Loucy (cell line): ENCODE measurements at regions not wholly inside any gene's neighbourhood (a gene's known extent, or its start where the extent isn't known, plus 50 kb on each side); places are given as distances from the start of the nearest gene placed in this dataset.

ENCODE experiments used
- H2AFZ ChIP-seq: fragments of 200-600 bp; sonication (generic); 2 replicates; pipeline ENCODE4 v1.6.0; 2016; ENCODE audit warnings: antibody characterized with exemption, mild to moderate bottlenecking, low read length, moderate library complexity
- H3F3A ChIP-seq: fragments of 200-600 bp; 2 replicates; pipeline ENCODE4 v1.6.0; 2016; ENCODE audit warnings: antibody characterized with exemption, low read depth, mild to moderate bottlenecking
- H3K27me3 ChIP-seq: fragments of 200-600 bp; sonication (generic); 2 replicates; pipeline ENCODE4 v1.6.1; 2014; ENCODE audit warnings: low read length, mild to moderate bottlenecking; ENCODE audit not compliant: insufficient read depth, poor library complexity, severe bottlenecking
- H3K36me3 ChIP-seq: fragments of 200-600 bp; sonication (generic); 2 replicates; pipeline ENCODE4 v1.6.1; 2016; ENCODE audit warnings: low read length; ENCODE audit not compliant: insufficient read depth
- H3K4me1 ChIP-seq: fragments of 200-600 bp; sonication (generic); 2 replicates; pipeline ENCODE4 v1.5.1; 2014; ENCODE audit warnings: low read length, mild to moderate bottlenecking; ENCODE audit not compliant: insufficient read depth, poor library complexity, severe bottlenecking
- H3K4me2 ChIP-seq: fragments of 200-600 bp; sonication (generic); 2 replicates; pipeline ENCODE4 v1.6.0; 2014; ENCODE audit warnings: antibody characterized with exemption, low read length, low read depth, mild to moderate bottlenecking; ENCODE audit not compliant: poor library complexity, severe bottlenecking
- H3K4me3 ChIP-seq: fragments of 200-600 bp; sonication (generic); 2 replicates; pipeline ENCODE4 v1.5.1; 2014; ENCODE audit warnings: low read length, mild to moderate bottlenecking, mixed read lengths; ENCODE audit not compliant: poor library complexity, severe bottlenecking
- H3K79me2 ChIP-seq: fragments of 200-600 bp; sonication (generic); 2 replicates; pipeline ENCODE4 v1.6.1; 2014; ENCODE audit warnings: low read length; ENCODE audit not compliant: insufficient read depth
- H3K9ac ChIP-seq: fragments of 200-600 bp; sonication (generic); 2 replicates; pipeline ENCODE4 v1.6.0; 2014; ENCODE audit warnings: mild to moderate bottlenecking, low read depth, low read length, moderate library complexity; ENCODE audit not compliant: poor library complexity, severe bottlenecking
- H3K9me2 ChIP-seq: fragments of 200-600 bp; sonication (generic); replicated peaks from 2 replicates; pipeline ENCODE4 v1.6.1; 2016; ENCODE audit warnings: low read depth, low read length, mixed read lengths
- H3K9me3 ChIP-seq: fragments of 200-600 bp; sonication (generic); 2 replicates; pipeline ENCODE4 v1.6.1; 2014; ENCODE audit warnings: mild to moderate bottlenecking, antibody characterized with exemption, low read length, low read depth; ENCODE audit not compliant: insufficient read depth
- H4K20me1 ChIP-seq: fragments of 200-600 bp; sonication (generic); 2 replicates; pipeline ENCODE4 v1.6.0; 2014; ENCODE audit warnings: antibody characterized with exemption, low read length, mild to moderate bottlenecking; ENCODE audit not compliant: insufficient read depth, poor library complexity, severe bottlenecking
- EZH2phosphoT487 ChIP-seq: fragments of 200-600 bp; IDR thresholded peaks from 2 replicates; pipeline ENCODE4 v1.6.1; 2018; ENCODE audit warnings: antibody characterized with exemption, mild to moderate bottlenecking, moderate library complexity, borderline replicate concordance
- TF ChIP-seq, protein P1 (sequence below): fragments of 200-600 bp; sonication (generic); conservative IDR thresholded peaks from 2 replicates; pipeline ENCODE4 v1.5.1; 2014; ENCODE audit warnings: mild to moderate bottlenecking, antibody characterized with exemption, low read length

DNA sequence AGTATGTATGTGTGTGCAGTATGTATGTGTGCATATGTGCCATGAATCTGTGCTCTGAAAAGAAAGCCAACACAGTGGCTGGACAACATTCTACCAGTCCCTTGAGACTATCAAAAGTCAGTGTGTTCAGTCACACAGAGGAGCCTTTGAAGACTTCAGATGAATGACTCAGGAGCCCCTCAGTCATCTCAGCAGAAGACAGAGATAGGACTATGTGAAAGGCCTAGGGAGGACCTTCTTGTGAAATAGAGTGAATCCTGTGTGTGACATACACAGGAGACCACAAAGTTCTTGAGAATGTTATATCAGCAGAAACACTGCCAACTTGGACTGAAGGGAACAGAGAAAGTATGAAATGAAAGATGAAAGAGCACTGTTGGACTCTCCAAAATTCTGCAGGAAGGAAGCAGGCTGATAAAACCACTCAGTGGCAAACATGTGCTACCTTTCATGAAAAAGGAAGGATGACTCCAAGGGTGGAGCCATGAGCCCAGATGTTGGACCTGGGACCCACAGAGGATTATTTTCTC lies 108.4 kb downstream of the METRNL start:
- Histone ChIP-seq H3K4me3 (no peak overlapping the region), H3F3A (no peaks in the 10 kb centered on the region), H3K79me2 (no peaks in the 10 kb centered on the region), H2AFZ (no peak overlapping the region), H3K9ac (no peak overlapping the region), H3K9me3 (peaks cover 10% of the 10 kb centered on the region; the same call in 1 of the 2 replicates), H4K20me1 (no peaks in the 10 kb centered on the region), H3K4me2 (no peak overlapping the region), H3K36me3 (no peaks in the 10 kb centered on the region), H3K4me1 (no peaks in the 10 kb centered on the region), H3K9me2 (no peaks in the 10 kb centered on the region), H3K27me3 (no peaks in the 10 kb centered on the region)
- TF ChIP-seq, protein P1, sequence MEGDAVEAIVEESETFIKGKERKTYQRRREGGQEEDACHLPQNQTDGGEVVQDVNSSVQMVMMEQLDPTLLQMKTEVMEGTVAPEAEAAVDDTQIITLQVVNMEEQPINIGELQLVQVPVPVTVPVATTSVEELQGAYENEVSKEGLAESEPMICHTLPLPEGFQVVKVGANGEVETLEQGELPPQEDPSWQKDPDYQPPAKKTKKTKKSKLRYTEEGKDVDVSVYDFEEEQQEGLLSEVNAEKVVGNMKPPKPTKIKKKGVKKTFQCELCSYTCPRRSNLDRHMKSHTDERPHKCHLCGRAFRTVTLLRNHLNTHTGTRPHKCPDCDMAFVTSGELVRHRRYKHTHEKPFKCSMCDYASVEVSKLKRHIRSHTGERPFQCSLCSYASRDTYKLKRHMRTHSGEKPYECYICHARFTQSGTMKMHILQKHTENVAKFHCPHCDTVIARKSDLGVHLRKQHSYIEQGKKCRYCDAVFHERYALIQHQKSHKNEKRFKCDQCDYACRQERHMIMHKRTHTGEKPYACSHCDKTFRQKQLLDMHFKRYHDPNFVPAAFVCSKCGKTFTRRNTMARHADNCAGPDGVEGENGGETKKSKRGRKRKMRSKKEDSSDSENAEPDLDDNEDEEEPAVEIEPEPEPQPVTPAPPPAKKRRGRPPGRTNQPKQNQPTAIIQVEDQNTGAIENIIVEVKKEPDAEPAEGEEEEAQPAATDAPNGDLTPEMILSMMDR, result no peak
- TF ChIP-seq EZH2phosphoT487, result no peak

DNA sequence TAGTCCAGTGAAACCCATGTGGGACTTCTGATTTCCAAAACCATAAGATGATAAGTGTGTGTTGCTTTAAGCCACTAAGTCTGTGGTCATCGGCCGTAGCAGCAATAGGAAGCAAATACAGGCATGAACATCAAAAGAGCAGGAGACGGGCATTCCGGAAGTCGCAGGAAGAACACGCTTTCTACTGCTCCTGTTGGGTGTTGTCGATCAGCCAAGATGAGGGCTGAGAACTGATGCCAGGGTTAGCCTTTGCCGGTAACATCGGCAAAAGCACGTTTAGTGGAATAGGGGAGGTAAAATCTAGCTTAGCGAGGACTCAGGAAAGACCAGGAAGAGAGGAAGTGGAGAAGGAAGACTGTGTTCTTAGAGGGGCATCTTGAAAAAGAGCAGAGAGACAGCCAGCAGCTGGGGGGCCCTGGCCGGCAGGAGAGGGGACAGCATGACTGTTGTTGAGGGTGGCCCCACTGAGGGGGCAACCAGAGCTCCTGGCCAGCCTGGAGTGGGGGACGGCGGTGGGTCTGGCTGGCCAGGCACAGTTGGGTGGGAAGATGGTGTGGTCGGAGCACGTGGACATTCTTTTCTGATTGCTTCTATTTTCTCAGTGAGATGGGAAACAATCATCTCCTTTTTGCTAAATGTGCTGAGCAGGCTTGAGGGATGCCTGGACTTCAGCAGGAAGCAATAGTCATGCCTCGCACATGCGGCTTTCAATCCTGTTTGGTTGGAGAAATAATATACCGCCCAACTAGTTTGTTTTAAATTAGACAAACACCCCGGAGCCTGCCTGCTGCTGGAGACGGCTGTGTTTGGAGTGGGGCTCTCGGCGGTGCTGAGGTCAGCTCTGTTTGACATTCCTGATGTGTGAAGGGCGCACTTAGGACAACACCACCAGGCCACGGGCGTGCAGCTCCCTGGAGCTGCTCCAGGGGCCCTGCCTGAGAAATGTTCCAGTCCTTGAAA lies 109.9 kb downstream of the METRNL start:
- TF ChIP-seq, protein P1, result no peak
- H2AFZ ChIP-seq, result no peak overlapping the region
- no peak overlapping the region for H3K4me3 ChIP-seq
- peaks cover 10% of the 10 kb centered on the region; the same call in 1 of the 2 replicates for H3K9me3 ChIP-seq
- no peak overlapping the region for H3K9ac ChIP-seq
- no peaks in the 10 kb centered on the region for H3F3A ChIP-seq
- no peaks in the 10 kb centered on the region for H3K79me2 ChIP-seq
- no peaks in the 10 kb centered on the region for H3K9me2 ChIP-seq
- no peaks in the 10 kb centered on the region for H3K27me3 ChIP-seq
- peaks cover 3% of the 10 kb centered on the region for H3K4me1 ChIP-seq
- no peaks in the 10 kb centered on the region for H4K20me1 ChIP-seq
- H3K36me3 ChIP-seq, result no peaks in the 10 kb centered on the region
- H3K4me2 ChIP-seq, result no peak overlapping the region

DNA sequence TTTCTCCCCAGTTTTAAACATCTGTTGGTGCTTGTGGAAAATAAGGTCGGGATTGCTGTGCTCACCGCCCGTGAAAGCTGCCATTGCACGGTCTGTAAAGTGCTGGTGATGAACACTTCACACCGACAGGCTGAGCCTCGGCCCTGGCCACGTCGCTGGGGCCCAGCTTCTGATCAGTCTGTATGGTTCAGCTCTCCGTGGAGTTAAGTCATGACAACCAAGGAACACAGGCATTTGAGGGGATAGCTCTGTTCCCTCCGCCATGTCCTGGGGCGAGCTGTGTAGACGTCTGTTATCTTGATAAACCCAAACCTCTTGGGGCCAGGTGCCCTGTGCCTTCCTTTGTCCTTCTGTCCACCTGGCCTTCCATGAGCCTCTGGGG lies 110.6 kb downstream of the METRNL start:
- Histone ChIP-seq H3K4me3 (no peak overlapping the region), H3F3A (no peaks in the 10 kb centered on the region), H3K9ac (no peak overlapping the region), H2AFZ (no peak overlapping the region), H3K36me3 (no peaks in the 10 kb centered on the region), H3K9me2 (no peaks in the 10 kb centered on the region), H3K4me1 (peaks cover 3% of the 10 kb centered on the region), H4K20me1 (no peaks in the 10 kb centered on the region), H3K79me2 (no peaks in the 10 kb centered on the region), H3K4me2 (no peak overlapping the region), H3K27me3 (no peaks in the 10 kb centered on the region), H3K9me3 (peaks cover 10% of the 10 kb centered on the region; the same call in 1 of the 2 replicates)
- TF ChIP-seq, protein P1, result no peak
- TF ChIP-seq EZH2phosphoT487, result no peak
